Body of pancreas (tissue), 4 donors: ENCODE measurements at regions not wholly inside any gene's neighbourhood (a gene's known extent, or its start where the extent isn't known, plus 50 kb on each side); places are given as distances from the start of the nearest gene placed in this dataset.

ENCODE experiments used
- CTCF ChIP-seq, 7 experiments: fragments of 450-650 bp in 4 of 7; fragments of 200-600 bp in 3 of 7; sonication (generic) in 3 of 7; IDR thresholded peaks; one replicate each; pipeline ENCODE4 v1.5.1; 2016 to 2019; ENCODE audit warnings: antibody characterized with exemption in 7 of 7
- POLR2A ChIP-seq, 3 donors: fragments of 450-650 bp; IDR thresholded peaks; one replicate each; pipeline ENCODE4 v1.6.1; 2016; ENCODE audit warnings: antibody characterized with exemption in 3 of 3, mild to moderate bottlenecking in 2 of 3

- TF ChIP-seq CTCF (IDR thresholded peaks at IDR 0.05) (no peak), POLR2A (IDR thresholded peaks at IDR 0.05) (no peak)
Observed at GRCh38 chr1:191052888-191053287, 575.2 kb upstream of the BRINP3 start.
